Right ventricle myocardium inferior (tissue), 1 donor: ENCODE measurements at regions not wholly inside any gene's neighbourhood (a gene's known extent, or its start where the extent isn't known, plus 50 kb on each side); places are given as distances from the start of the nearest gene placed in this dataset.

Experiments
- ATAC-seq: fragments of 200-7000 bp; cut with Tn5 transposase; one replicate; pipeline ENCODE4 v1.9.1; 2020; ENCODE audit warnings: mild to moderate bottlenecking, moderate library complexity
- DNase-seq: peaks from one replicate; pipeline ENCODE4 v3.0.0; 2021; ENCODE audit errors: missing footprints
- intact Hi-C: fragments of 100-400 bp; cut with DNase I; formaldehyde crosslinking; loops from one replicate; pipeline ENCODE4 v1.11.0; 2022
- donor health status: DM: no; HTN: yes; CAD: no; lungs with severe emphysema.

DNA sequence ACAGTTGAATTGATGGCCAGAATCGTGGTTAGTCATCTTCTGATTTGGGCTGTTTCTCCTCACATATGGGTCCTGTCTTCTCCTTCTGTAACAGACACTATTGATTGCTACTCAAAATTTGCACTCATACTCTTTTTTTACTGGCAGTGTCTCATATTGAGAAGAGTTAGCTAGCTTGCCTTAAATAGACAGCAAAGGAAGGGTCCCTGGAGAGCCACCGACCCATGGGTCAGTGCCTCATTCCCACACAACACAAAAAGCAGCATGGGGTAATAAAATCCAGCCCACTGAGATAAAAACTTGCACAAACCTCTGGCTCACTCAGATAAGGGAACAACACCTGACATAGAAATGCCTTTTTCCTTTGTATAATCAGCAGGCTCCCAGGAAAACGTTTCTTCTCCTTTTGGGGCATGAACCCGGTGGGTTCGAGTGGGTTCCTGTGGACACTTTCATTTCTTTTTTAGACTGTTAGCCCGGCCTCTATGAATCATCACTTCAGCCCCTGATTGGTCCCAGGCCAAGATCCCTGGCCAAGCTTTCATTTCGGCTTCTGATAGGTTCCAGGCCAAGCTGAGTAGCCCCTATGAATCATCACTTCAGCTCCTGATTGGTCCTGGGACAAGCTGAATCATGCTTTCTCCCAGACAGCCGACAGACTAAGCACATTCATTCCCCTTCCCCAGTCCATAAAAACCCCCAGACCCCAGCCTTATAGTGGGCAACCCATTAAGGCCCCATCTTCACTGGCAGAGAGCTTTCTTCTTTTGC, 408.1 kb downstream of the DCAF12L2 start:
- ATAC-seq (no peak), DNase-seq (no peak)
- intact Hi-C loops = no loop called here

DNA sequence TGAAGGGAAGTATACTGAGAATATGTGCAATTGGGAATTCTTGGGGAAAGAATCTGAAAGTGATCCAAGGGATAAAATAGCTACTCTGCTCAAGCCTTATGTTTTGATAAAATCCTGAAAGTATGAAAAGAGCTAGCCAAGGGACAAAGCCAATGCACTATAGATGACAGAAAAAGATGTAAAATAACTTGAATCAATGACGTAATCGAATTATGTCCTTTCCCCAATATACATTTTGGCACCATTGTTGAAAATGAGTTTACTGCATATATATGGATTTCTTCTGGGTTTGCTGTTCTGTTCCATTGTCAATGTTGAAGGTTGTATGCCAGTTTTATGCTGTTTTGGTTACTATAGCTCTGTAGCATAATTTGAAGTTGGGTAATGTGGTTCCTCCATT, 407.3 kb downstream of the DCAF12L2 start:
- DNase-seq = no peak
- intact Hi-C loops = no loop called here
- no peak for ATAC-seq

GRCh38 chrX:125762954-125763353, 403.1 kb downstream of the DCAF12L2 start:
- no peak for ATAC-seq
- intact Hi-C loops = no loop called here
- no peak for DNase-seq

- ATAC-seq (no peak), DNase-seq (no peak)
- intact Hi-C loops = no loop called here
These were observed 400.7 kb downstream of the DCAF12L2 start for GRCh38 chrX:125765347-125765746.

GRCh38 chrX:125769628-125770027, 396.5 kb downstream of the DCAF12L2 start:
- intact Hi-C loops = no loop called here
- no peak for DNase-seq
- no peak for ATAC-seq

DNA sequence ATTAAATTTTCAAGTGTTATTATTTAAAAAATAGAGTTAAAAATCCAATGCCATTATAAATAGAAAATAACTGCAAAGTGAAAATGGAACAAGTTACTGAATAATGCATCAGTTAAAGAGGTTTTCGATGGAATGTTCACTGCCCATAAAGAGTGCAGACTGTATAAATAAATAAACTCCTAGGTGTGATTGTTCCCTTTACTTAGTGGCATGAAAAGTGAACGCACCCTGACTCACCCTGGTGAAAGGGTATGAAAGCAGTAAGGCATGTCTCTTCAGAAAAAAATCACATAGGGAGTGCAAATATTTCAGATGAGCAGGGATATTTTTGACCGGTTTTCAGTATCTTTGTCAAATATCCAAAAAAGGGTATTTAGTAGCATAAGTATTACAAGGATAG, 387.8 kb downstream of the DCAF12L2 start:
- no peak for ATAC-seq
- DNase-seq = no peak
- intact Hi-C loops = no loop called here

DNA sequence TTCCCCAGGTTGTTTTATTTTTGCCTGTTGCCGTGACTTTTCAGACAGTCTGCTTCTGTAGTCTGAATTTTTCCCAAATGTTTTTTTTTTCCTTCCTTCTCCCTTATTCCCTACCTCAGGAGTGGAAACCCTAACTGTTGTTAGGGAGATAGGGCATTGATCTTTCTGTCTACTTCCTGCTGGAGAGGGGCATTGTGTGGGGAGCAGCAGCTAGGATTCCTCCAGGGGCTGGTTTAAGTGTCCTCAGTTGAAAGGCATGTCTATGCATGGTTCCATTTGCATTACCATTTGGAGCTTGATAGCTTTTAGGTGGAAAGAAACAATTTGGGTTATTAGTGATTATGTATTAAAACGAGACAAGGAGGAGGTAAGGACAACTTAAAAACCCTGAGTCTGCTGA, 383.9 kb downstream of the DCAF12L2 start:
- intact Hi-C loops = no loop called here
- no peak for DNase-seq
- no peak for ATAC-seq

GRCh38 chrX:125786316-125786715, 379.8 kb downstream of the DCAF12L2 start:
- intact Hi-C loops = no loop called here
- ATAC-seq (no peak), DNase-seq (no peak)

DNA sequence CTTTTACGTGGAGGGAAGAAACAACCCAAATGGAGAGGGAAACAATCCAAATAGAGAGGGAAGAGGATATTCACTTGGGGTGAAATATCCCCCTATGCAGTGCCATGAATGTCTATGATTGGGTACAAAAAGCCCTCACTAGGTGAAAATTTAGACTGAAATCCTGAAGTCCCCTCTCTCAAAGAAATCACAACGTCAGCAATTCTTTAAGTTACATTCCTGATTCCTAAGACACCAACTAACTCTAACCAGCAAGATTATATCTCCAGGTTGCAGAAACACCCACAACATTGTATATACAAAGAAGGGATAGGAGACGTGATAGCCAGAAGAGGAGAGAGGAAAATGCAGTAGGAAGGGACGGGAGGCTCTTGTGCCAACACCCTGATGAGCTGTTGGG, 374.3 kb downstream of the DCAF12L2 start:
- intact Hi-C loops = no loop called here
- ATAC-seq (no peak), DNase-seq (no peak)

DNA sequence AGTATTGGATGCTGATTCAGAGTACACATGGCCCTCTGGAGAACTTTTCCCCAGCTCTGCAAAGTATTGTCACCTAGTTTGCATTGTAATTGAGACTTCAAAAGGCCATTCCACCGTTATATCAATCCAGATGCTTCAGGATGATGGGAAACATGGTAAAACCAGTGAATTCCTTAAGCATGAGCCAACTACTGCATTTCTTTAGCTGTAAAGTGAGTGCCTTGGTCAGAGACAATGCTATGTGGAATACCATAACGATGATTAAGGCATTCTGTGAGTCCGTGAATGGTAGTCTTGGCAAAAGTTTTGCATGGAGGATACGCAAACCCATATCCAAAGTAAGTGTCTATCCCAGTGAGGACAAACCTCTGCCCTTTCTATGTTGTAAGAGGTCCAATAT, 355.2 kb downstream of the DCAF12L2 start:
- ATAC-seq (no peak), DNase-seq (no peak)
- intact Hi-C loops = no loop called here

DNA sequence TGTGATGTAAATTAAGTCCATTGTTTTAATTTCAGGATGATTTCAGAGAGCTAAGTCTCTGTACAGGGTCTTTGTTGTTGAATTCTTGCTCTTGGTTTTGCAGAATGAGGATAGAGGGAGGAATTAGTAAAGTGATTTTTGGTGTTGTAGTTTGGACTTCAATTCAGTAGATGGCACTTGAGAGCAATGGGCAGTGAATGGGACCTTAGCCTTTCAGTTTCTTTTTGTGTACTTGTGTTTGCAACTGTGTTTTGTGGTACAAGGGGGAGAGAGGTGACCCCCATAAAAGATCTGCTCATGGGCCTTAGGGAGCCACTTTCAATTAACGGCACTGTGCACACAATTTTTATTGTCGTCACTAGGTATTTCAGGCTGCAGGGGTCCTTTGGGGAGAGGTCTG, 340.0 kb downstream of the DCAF12L2 start:
- intact Hi-C loops = no loop called here
- DNase-seq = no peak
- no peak for ATAC-seq

GRCh38 chrX:125826774-125827451, 339.2 kb downstream of the DCAF12L2 start:
- no peak for DNase-seq
- no peak for ATAC-seq
- intact Hi-C loops = no loop called here

GRCh38 chrX:125846271-125846670, 319.8 kb downstream of the DCAF12L2 start:
- no peak for ATAC-seq
- intact Hi-C loops = no loop called here
- DNase-seq = no peak

DNA sequence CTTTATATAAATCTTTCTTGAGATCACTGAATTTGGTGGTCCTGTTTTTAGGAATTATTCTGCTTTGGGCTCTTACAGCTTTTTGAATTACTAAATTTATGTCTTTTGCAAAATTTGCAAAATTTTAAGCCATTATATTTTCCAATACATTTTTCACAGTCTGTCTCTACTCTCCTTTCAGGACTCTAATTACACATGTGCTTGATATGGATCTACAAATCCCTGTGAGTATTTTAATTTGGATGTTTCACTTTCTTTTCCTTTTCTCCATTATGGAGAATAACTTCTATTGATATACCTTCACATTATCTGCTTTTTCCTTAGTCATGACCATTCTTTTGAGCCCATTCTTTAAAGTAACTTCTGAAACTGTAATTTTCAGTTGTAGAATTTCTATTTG, 315.4 kb downstream of the DCAF12L2 start:
- ATAC-seq (no peak), DNase-seq (no peak)
- intact Hi-C loops = no loop called here

- ATAC-seq = no peak
- DNase-seq = no peak
- intact Hi-C loops = no loop called here
These were observed 282.9 kb downstream of the DCAF12L2 start for GRCh38 chrX:125883169-125883568.

- intact Hi-C loops = no loop called here
- ATAC-seq (no peak), DNase-seq (no peak)
These were observed 271.1 kb downstream of the DCAF12L2 start for GRCh38 chrX:125894947-125895346.

- intact Hi-C loops = no loop called here
- ATAC-seq (no peak), DNase-seq (no peak)
These were observed 270.6 kb downstream of the DCAF12L2 start for GRCh38 chrX:125895518-125895917.

DNA sequence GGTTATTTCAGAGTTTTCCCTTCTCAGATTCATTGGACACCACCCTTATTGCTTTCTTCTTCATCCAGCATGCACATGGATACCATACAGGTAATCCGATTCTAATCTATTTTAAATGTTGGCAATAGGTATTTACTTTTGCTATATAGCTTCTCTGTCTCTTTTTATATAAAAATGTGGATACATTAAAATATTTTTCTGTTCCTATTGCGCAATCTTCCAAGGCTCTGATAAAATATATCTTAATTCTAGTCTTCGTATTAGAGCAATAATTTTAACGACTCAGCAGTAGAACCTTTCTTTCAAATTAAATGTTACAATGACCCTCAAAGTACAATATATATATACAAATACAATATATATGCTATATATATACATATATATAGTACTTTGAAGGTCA, 239.8 kb downstream of the DCAF12L2 start:
- intact Hi-C loops = no loop called here
- no peak for DNase-seq
- no peak for ATAC-seq

GRCh38 chrX:125940985-125941384, 225.1 kb downstream of the DCAF12L2 start:
- DNase-seq (no peak), ATAC-seq (no peak)
- intact Hi-C loops = no loop called here

- intact Hi-C loops = no loop called here
- ATAC-seq (no peak), DNase-seq (no peak)
These were observed 218.6 kb downstream of the DCAF12L2 start for GRCh38 chrX:125947501-125947900.

DNA sequence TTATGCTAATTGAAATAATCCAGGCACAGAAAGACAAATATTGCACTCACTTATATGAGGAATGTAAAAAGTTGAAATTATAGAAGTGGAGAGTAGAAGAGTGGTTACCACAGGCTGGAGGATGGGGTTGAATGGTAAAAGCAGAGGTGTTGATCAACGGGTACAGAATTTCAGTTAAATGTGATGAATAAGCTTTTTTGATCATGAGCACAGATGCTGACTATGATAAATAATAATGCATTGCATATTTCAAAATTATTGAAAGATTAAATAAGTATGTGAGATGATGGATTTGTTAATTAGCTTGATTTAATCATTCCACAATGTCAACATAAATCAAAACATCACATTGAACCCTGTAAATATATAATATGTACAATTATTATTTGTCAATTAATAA, 213.1 kb downstream of the DCAF12L2 start:
- ATAC-seq (no peak), DNase-seq (no peak)
- intact Hi-C loops = no loop called here
